HG03439 (cell line): ENCODE measurements at regions not wholly inside any gene's neighbourhood (a gene's known extent, or its start where the extent isn't known, plus 50 kb on each side); places are given as distances from the start of the nearest gene placed in this dataset.
"Not testable (repeated sequence)": the region's sequence is repeated elsewhere in the genome, so short reads cannot be mapped to it uniquely, and the experiment has no call there.

Source experiments
- ATAC-seq: cut with Tn5 transposase; IDR thresholded peaks from one replicate; pipeline ENCODE4 v1.9.1; 2021; ENCODE audit warnings: mild to moderate bottlenecking, moderate library complexity; ENCODE audit not compliant: unreplicated experiment

GRCh38 chr7:124179641-124180040 is 146.8 kb upstream of the TMEM229A start:
- no peak for ATAC-seq

GRCh38 chr7:124177891-124178290 is 145.0 kb upstream of the TMEM229A start:
- ATAC-seq = no peak

- ATAC-seq = not testable (repeated sequence)
These were observed 138.9 kb upstream of the TMEM229A start for GRCh38 chr7:124171812-124172211.

- no peak for ATAC-seq
These were observed 138.2 kb upstream of the TMEM229A start for GRCh38 chr7:124171068-124171467.

- ATAC-seq = no peak
These were observed 135.7 kb upstream of the TMEM229A start for GRCh38 chr7:124168616-124169015.

GRCh38 chr7:124162667-124163066 is 129.8 kb upstream of the TMEM229A start:
- no peak for ATAC-seq

- peak; percentile 68 for ATAC-seq
These were observed 122.7 kb upstream of the TMEM229A start for GRCh38 chr7:124155432-124156022.

GRCh38 chr7:124152859-124153692 is 120.2 kb upstream of the TMEM229A start:
- peak; percentile 80 for ATAC-seq

GRCh38 chr7:124137664-124138063 is 104.8 kb upstream of the TMEM229A start:
- no peak for ATAC-seq

GRCh38 chr7:124124201-124124600 is 91.3 kb upstream of the TMEM229A start:
- no peak for ATAC-seq

GRCh38 chr7:124120911-124121310 is 88.0 kb upstream of the TMEM229A start:
- no peak for ATAC-seq

- ATAC-seq = no peak
These were observed 80.2 kb upstream of the TMEM229A start for GRCh38 chr7:124113045-124113444.

- ATAC-seq = no peak
These were observed 73.7 kb upstream of the TMEM229A start for GRCh38 chr7:124106575-124106974.

- ATAC-seq = no peak
These were observed 68.4 kb upstream of the TMEM229A start for GRCh38 chr7:124101173-124101768.

GRCh38 chr7:124100190-124100589 is 67.3 kb upstream of the TMEM229A start:
- ATAC-seq = no peak

GRCh38 chr7:124099585-124099984 is 66.7 kb upstream of the TMEM229A start:
- ATAC-seq = not testable (repeated sequence)

- no peak for ATAC-seq
These were observed 56.8 kb upstream of the TMEM229A start for GRCh38 chr7:124089621-124090020.

- no peak for ATAC-seq
These were observed 55.7 kb upstream of the TMEM229A start for GRCh38 chr7:124088590-124088989.

GRCh38 chr7:124086843-124087242 is 54.0 kb upstream of the TMEM229A start:
- no peak for ATAC-seq

GRCh38 chr7:124085179-124085578 is 52.3 kb upstream of the TMEM229A start:
- no peak for ATAC-seq

- ATAC-seq = no peak
These were observed 51.2 kb upstream of the TMEM229A start for GRCh38 chr7:124084024-124084423.
